ENCODE measurements at regions not wholly inside any gene's neighbourhood (a gene's known extent, or its start where the extent isn't known, plus 50 kb on each side); places are given as distances from the start of the nearest gene placed in this dataset.
A peak's percentile ranks its signal among the peaks of the same experiment; 100 is the strongest.

DNA sequence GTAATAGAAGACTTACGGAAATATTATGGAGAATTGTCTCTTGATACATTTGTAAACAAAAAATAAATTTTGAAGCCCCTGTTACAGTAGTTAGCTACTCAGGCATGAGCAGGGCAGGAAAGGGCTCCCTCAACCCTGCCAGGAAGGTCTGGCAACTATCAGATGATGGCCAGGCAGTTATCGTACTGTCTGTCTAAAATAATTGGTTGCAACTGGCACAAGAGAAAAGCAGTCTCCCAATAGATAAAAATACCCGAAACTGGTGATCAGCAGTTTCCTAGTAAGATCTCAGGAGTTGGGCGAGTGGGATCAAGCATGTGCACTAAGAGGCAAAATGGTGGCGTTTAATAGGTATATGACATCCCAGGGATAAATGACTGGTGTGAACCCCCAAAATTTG lies 1336.3 kb downstream of the C4orf33 start:
- DNase-seq (ENCODE audit: low read depth), result no peak

DNA sequence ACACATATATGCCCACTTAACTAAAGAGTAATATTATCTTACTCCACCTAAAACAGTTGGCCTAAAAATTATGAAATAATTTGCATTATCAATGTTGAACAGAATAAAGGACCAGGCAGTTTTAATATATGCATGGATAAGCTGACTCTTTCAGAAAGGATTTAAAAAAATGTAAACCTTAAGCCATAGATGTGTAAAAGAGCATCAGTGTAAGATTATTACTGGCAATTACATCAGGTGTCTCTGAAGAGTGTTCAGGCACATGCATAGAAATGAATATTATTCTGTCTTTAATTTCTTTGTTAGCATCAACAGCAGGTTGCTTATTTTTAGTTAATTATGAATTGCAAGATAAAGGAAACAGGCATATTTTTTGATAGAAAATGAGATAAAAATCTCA lies 1353.8 kb downstream of the C4orf33 start:
- DNase-seq (ENCODE audit: low read depth), result no peak

DNA sequence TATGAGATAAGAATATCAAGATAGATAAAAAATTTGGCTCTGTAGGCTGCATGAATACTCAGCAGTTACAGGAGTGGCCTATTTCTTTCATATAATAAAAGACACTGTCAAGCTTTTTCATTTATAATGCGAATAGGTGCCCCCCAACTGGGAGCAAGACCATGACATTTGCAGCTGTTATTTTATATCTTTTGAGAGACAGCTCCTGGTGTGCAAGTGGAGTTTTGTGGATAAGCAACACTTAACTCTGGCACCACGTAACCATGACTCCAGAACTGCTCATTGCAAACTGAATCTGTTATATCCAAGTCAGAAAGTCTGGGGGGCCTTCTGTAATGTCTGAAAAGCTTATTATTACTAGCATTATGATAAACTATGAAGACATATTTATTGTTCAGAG lies 1372.4 kb downstream of the C4orf33 start:
- DNase-seq (ENCODE audit: low read depth), result peak; percentile 43

DNA sequence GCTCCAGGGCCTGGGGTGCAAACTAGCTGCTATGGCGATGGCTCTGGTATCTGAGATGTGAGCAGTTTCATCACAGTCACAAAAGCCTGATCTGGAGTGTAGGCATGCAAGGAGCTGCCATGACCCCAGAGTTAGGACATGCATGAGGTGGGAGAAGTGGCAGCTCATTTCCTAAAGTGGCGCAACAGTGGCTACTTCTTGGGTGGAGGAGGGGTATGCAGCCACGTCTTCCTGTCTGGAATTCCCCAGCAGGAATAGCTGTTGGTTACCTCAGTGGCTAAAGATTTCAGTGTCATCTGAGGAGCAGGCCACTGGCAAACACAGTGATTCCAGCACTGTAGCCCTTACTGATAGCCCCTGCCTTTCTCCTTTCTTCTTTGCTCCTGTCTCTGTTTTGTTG lies 1382.5 kb downstream of the C4orf33 start:
- DNase-seq (ENCODE audit: low read depth), result peak; percentile 55

DNA sequence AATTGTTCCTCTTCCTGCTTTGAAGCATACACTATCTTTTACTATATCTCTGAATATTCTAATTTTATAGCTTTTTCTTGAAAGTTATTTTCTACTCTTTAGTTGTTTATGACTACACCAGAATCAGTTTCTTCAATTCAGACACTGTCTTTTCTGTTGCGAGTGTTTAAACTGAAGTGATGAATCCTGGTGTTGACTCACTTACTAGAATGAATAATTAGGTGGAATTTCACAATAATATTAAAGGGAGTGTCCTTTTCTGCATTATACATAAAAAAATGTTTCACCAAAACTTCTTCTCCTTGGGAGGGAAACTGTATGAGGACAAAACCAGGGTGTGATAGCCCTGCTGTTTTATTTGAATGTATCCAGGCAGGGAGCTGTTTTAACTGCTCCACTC lies 1383.1 kb downstream of the C4orf33 start:
- no peak for DNase-seq (ENCODE audit: low read depth)

DNA sequence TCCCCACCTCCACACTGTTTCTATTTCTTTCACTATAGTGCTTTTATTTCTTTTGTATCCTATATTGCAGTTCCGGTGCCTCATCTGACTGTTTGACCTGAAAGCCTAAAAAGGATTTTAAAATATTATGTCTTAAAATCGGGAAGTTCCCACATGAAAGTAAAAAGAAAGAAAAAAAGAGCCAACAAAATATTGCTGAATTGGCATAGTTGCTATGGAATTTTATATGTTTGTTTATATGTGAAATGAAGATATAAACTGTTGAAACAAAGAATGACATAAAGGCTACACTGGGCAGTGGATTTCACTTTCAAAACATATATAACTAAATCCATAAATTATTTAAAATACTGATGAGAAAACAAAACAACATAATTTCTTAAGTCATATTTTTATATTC lies 1383.7 kb downstream of the C4orf33 start:
- DNase-seq (ENCODE audit: low read depth), result no peak

DNA sequence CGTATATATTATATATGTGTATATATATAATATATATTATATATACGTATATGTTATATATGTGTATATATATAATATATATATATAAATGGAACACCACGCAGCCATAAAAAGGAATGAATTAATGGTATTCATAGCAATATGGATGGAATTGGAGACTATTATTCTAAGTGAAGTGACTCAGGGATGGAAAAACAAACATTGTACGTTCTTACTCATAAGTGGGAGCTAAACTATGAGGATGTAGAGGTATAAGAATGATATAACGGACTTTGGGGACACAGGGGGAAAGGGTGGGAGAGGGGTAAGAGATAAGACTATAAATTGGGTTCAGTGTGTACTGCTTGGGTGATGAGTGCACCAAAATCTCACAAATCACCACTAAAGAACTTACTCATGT lies 1388.9 kb downstream of the C4orf33 start:
- no peak for DNase-seq (ENCODE audit: low read depth)

DNA sequence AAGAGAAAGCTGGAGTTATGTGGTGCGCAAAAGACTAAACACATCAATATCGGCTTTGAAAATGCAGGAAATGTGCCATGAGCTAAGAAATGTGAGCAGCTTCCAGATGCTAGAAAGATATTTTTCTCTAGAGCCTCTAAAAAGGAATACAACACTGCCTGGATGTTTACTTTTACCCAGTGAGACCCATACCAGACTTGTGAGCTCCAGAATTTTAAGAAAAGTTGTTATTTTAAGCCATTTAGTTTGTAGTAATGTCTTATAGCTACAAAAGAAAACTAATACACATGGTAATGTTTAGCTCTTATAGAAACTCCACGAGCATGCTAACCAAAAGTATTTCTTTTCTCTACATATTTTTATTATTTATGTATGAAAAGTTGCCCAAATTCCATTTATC lies 1389.4 kb downstream of the C4orf33 start:
- no peak for DNase-seq (ENCODE audit: low read depth)

DNA sequence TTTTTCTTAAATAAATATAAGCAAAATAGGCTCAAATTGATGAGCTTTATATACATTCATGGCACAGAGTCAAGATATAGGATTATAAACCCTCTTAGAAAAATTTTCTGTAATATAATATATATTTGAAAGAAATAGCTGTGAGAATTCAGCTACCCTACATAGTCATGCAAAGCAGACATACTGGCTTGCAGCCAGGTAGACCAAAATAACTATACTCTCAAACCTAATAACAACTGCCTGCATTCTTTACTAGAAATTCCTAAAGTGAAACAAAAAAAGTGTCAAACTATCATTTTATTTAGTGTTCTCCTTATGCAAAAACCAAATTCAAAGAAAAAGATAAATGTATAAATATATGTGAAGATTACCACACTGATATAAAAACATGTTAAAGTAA lies 1390.2 kb downstream of the C4orf33 start:
- peak; percentile 18 for DNase-seq (ENCODE audit: low read depth)

DNA sequence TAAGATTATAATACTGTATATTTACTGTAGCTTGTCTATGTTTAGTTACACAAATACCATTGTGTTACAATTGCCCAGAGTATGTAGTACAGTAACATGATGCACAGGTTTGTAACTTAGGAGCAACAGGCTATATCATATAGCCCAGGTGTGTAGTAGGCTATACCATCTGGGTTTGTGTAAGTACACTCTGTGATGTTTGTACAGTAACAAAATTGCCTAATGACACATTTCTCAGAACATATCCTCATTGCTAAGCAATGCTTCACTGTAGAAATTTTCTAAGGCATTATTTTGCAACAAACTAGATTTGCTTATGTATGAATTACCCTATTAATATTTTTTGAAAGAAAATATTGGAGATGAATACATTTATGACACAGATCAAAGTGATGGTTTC lies 1390.9 kb downstream of the C4orf33 start:
- no peak for DNase-seq (ENCODE audit: low read depth)

DNA sequence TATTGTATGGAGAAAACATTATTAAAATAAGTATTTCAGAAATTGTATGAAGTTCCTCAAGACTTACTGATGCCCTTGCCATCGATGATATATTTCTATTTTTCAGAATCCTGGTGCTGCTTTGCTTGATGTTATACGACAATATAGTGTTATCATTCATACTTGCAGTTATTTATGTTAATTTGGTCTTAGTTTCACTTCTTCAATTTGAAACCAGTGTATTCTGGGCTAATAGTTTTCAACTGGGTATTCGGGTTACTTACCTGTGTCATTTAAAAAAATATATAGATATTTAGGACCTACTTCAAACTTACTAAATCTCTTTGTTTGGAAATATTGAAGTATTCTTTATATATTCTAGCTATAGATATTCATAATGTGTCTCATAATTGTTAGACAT lies 1414.7 kb downstream of the C4orf33 start:
- no peak for DNase-seq (ENCODE audit: low read depth)

DNA sequence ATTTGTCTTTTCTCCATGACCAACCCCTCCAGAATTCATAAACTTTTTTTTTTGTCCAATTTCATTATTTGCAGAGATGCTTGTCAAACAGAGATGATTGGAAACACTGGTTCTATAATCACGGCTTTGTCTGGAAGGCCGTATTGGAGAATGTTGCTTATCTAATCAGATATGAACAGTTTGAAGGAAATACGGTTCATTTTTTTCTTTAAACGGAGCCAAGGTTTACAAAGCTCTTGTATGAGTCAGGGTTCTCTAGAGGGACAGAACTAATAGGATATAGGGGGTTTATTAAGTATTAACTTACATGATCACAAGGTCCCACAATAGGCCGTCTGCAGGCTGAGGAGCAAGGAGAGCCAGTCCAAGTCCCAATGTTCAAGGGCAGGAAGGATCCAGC lies 1415.8 kb downstream of the C4orf33 start:
- DNase-seq (ENCODE audit: low read depth), result no peak

DNA sequence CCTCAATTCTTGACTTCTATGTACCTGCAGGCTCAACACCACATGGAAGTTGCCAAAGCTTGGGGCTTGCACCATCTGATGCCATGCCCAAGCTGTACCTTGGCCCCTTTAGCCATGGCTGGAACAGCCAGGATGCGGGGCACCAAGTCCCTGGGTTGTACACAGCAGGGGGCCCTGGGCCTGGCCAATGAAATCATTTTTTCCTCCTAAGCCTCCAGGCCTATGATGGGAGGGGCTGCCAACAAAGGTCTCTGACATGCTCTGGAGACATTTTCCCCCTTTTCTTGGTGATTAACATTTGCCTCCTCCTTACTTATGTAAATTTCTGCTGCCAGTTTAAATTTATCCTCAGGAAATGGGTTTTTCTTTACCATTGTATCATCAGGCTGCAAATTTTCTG lies 1428.1 kb downstream of the C4orf33 start:
- DNase-seq (ENCODE audit: low read depth), result no peak

DNA sequence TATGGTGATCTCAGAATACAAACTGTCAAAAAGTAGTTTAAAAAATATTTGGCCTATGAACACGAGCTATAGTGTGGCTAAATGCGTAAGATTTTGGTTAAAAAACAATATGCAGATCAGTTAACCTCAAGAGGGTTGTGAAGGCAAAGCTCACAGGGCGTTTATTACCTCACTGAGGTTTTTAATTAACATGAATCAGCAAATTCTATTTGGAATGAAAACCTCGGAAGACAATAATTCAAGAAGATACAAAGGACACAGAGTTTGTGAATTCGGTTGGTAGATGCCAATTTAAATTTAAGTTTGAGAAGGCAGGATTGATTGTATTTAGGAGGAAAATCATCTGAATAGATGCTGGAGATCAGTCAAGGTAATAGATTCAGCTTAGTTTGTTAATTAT lies 1434.6 kb downstream of the C4orf33 start:
- DNase-seq (ENCODE audit: low read depth), result no peak

DNA sequence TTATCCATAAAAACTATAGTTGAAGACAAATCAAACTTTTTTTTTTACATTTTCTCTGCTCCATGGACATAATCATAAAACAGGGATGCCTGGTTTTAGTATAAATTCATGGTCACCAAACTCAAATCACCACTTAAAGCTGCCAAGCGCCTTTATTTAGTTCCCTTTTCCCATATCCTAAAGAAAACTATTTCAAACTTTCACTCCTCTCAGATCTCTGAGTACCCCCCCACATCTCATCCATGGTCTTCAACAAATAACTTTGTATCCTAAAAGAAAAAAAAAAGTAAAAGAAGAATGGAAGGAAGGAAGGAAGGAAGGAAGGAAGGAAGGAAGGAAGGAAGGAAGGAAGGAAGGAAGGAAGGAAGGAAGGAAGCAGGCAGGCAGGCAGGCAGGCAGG lies 1438.7 kb downstream of the C4orf33 start:
- no peak for DNase-seq (ENCODE audit: low read depth)

DNA sequence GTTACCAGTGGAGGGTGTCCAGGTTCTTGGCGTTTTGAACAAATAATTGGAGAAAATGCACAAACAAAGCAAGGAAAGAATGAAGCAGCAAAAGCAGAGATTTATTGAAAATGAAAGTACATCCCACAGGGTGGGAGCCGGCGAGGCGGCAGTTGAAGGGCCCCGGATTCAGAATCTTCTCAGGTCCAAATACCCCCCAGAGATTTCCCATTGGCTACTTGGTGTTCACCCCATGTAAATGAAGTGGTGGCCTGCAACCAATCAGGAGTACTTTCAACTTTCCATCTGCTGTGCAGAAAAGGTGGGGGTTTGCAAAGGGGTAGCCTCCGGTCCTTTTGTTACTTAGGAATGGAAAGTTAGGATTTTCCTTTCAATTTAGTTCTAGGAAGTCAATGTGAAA lies 1447.0 kb downstream of the C4orf33 start:
- DNase-seq (ENCODE audit: low read depth), result no peak

DNA sequence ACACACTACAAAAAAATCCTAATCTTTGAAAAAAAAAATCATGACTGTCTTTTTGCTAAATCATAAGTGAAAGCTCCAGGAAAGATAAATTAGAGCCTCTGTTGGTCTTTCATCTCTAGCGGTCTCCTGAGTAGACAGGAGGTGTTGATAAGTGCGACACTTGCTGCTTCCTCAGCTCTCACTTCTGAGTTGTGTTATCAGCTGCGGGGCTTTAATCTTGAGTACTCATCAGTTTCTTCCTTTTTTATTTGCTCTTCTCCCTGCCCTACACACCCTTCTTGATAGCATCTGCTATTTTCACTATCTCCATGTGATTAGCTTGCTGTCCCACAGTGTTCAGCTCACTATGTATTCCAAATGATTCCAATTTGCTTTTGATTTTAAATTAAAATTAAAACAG lies 1449.2 kb downstream of the C4orf33 start:
- DNase-seq (ENCODE audit: low read depth), result no peak

DNA sequence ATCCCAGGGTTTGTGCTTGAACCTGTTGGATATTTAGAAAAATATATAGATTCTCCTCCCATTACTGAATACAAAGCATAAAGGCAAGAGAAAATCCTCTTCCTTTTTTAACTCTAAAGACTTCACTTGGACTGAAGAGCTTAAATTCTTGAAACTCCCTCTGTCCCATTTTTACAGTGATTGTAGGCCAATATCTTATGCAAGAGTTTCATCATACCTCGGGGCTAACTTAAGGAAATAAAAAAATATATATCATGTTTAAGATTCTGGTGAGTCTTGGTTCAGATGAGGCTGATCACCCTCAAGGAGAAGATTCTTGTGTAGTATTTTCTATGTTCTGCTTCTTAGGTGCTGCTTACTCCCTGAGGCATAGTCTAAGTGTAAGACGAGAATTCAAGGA lies 1449.6 kb downstream of the C4orf33 start:
- DNase-seq (ENCODE audit: low read depth), result no peak

DNA sequence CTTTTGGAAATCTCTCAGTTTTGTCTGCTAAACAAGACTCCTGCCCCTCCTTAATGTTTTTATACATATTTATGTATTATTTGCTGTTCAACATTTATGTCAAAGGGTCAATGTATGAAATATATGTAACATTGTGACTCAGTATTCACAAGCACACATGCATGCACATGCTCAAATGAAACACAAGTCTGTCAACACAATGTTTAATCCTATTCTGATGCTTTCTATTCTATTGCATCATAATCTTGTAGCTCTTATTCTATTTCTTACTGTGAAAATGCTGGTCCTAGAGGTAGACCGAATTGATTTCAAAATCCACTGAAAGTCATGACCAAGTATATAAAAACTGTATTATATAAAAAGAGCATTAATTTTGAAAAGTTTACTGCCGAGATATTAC lies 1463.3 kb downstream of the C4orf33 start:
- DNase-seq (ENCODE audit: low read depth), result no peak

DNA sequence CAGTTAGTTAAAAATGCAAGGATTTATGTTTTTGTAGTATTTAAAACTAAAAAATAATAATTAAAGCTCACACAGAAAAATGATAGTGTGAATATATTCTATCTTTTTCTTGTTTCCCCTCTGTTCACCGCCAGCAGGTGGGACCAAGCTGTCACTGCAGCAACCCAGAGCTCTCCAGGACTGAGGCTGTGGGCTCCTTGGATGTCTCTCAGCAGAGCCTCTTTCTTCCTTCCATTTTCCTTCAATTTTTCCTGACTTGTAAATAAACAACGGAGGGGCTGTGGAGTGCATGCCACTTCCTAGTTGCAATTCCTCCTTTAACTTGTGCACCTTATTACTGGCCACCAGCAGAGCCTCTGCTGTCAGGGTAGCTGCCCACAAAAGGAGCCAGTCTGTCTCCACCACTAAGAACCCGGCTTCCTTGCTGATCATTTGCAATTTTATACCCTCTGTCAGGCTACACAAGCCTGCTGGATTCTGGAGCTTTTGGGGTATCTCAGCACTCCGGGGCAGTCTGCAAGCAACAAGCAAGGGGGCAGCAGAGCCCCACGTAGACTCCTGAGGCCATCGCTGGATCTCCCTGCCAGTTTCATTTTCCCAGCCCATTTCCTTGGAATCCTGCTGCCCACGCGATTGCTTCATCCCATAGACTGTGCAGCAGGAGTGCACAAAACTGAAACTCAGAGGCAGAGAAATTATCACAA lies 1467.4 kb downstream of the C4orf33 start:
- DNase-seq (ENCODE audit: low read depth), result peak; percentile 57

DNA sequence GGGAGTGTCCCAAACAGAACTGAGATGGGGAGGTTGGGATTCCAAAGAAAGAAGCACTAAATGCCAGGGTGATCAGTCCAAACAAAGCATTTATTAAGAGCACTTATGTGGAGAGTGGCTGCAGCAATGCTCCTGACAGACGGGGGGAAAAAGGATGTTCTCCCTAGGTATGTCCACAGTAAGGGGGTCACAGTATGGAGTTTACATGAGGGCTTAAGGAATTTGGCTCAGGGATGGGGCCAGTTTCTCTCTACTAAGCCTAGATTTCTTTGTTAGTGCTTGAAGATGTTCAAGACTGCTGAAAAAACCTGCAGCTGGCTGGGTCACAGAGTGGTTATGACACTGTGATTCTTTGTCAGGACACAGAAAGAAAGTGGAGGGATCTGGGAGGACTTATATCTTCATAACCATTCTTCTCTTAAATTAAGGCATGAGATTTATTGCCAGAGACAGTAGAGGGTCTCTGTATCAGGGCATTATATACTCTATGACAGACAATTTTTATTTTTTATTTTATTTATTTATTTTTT lies 1468.0 kb downstream of the C4orf33 start:
- DNase-seq (ENCODE audit: low read depth), result no peak

DNA sequence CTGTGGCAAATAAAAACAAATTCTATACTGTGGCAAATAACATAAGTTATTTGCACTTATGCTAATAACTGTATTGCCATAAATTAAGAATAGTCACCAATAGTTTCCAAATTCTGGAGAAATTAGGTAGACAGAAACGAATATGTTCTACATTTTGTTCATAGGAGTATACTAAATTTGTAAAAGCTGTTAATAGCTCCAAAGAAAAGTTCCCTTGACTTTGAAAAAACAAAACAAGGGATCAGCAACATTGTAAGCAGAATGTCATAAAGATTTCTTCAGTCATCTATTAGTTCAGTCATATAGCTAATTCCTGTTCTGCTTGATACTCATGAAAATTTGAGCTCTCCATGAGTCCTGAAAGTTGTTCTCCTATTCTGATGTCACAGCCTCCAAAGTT lies 1472.8 kb downstream of the C4orf33 start:
- DNase-seq (ENCODE audit: low read depth), result no peak

DNA sequence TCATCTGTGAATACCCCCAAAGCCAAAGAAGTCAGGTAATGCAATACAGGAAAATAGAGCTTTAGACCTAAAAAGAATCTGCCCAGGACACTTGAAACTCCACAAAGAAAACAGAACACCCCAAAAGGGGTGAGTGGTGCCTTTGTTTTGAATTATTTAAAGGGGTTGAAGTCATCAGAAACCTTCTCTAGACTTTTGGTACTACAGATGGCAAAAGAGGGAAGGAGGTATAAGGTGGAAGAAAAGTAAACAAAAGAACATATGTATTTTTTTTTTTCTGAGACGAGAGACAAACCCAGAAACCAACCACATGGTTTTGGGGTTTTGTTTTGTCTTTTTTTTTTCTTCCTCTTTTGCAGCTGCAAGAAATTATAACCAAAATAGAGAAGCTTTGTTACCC lies 1477.8 kb downstream of the C4orf33 start:
- DNase-seq (ENCODE audit: low read depth), result no peak

DNA sequence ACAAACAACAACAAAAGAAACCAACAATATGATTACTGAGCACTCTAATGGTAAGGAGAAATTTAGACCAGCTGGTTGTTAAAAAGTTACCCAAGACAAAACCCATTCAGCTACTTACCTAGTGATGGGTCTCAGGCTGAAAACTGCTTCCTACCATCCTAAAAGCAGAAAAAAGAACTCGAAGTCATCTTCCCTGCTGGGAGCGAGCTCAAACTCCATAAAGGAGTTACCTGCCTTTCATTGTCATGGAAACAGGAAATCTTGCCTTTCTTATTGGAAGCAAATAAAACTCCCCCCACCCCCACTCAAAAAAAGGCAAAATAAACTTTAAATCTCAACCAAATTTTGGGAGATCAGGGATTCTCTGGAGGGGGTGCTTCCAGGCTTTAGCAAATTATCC lies 1478.3 kb downstream of the C4orf33 start:
- no peak for DNase-seq (ENCODE audit: low read depth)

All from myocyte (in vitro differentiated cells).